K562 (cell line): ENCODE measurements at regions not wholly inside any gene's neighbourhood (a gene's known extent, or its start where the extent isn't known, plus 50 kb on each side); places are given as distances from the start of the nearest gene placed in this dataset.

ENCODE experiments used
- GABPA ChIP-seq: fragments of 200-800 bp; sonication (Bioruptor generic); conservative IDR thresholded peaks from 2 replicates; pipeline ENCODE4 v1.6.1; 2016; ENCODE audit warnings: low read depth, missing genetic modification characterization, missing compliant biosample characterization
- SMAD2 ChIP-seq: fragments of 150-350 bp; IDR thresholded peaks from 2 replicates; pipeline ENCODE4 v1.6.1; 2014; ENCODE audit warnings: low read depth, mild to moderate bottlenecking, low read length
- ZNF347 ChIP-seq: fragments of 450-650 bp; formaldehyde crosslinking; IDR thresholded peaks from 2 replicates; pipeline ENCODE4 v1.4.0; 2020; ENCODE audit warnings: low read depth, mild to moderate bottlenecking, moderate library complexity
- TF ChIP-seq, protein P1 (sequence below): fragments of 450-650 bp; IDR thresholded peaks from 2 replicates; pipeline ENCODE4 v1.6.1; 2016; ENCODE audit warnings: low read depth
- TF ChIP-seq, protein P2 (sequence below): fragments of 250-450 bp; sonication (Bioruptor Pico); IDR thresholded peaks from 2 replicates; pipeline ENCODE4 v1.5.0; 2021

DNA sequence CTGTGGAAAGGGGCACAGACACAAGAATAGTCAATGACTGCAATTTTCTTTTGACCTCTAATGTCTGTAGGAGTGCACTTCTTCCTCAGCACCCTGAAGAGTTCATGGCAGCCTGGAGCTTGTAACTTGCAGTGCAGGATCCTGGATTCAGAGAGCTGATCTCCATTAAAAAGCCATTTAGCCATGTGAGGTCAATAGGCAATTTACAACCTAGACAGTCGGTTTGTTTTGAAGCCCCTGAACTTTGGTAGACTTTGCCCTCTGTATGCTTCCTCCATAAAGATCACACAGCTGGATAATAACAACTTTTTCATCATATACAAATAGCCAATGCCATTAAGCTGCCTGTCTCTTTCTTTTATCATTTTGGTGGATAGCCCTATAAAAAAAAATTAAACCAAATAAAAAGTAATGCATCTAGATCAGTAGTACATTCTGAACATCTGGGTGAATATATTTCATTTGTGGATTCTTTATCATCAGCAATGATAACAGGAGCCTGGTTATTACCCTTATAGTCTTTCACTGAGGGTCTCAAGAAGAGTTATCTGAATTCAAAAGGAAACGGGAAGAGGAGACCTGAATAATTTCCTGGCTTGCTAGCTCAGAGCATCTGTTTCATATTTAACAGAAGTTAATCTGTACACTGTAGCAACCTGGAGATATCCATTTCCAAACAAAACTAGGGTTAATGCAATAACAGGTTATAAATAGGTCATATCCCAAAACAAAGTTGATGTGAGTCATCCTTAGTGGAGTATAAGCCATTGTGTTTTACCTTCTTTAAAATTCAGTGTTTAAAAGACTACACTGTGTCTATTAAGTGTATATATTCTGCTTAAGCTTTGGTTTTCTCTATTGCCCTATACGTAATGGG, 193.8 kb upstream of the ACTBL2 start (continued):
- TF ChIP-seq, protein P1, sequence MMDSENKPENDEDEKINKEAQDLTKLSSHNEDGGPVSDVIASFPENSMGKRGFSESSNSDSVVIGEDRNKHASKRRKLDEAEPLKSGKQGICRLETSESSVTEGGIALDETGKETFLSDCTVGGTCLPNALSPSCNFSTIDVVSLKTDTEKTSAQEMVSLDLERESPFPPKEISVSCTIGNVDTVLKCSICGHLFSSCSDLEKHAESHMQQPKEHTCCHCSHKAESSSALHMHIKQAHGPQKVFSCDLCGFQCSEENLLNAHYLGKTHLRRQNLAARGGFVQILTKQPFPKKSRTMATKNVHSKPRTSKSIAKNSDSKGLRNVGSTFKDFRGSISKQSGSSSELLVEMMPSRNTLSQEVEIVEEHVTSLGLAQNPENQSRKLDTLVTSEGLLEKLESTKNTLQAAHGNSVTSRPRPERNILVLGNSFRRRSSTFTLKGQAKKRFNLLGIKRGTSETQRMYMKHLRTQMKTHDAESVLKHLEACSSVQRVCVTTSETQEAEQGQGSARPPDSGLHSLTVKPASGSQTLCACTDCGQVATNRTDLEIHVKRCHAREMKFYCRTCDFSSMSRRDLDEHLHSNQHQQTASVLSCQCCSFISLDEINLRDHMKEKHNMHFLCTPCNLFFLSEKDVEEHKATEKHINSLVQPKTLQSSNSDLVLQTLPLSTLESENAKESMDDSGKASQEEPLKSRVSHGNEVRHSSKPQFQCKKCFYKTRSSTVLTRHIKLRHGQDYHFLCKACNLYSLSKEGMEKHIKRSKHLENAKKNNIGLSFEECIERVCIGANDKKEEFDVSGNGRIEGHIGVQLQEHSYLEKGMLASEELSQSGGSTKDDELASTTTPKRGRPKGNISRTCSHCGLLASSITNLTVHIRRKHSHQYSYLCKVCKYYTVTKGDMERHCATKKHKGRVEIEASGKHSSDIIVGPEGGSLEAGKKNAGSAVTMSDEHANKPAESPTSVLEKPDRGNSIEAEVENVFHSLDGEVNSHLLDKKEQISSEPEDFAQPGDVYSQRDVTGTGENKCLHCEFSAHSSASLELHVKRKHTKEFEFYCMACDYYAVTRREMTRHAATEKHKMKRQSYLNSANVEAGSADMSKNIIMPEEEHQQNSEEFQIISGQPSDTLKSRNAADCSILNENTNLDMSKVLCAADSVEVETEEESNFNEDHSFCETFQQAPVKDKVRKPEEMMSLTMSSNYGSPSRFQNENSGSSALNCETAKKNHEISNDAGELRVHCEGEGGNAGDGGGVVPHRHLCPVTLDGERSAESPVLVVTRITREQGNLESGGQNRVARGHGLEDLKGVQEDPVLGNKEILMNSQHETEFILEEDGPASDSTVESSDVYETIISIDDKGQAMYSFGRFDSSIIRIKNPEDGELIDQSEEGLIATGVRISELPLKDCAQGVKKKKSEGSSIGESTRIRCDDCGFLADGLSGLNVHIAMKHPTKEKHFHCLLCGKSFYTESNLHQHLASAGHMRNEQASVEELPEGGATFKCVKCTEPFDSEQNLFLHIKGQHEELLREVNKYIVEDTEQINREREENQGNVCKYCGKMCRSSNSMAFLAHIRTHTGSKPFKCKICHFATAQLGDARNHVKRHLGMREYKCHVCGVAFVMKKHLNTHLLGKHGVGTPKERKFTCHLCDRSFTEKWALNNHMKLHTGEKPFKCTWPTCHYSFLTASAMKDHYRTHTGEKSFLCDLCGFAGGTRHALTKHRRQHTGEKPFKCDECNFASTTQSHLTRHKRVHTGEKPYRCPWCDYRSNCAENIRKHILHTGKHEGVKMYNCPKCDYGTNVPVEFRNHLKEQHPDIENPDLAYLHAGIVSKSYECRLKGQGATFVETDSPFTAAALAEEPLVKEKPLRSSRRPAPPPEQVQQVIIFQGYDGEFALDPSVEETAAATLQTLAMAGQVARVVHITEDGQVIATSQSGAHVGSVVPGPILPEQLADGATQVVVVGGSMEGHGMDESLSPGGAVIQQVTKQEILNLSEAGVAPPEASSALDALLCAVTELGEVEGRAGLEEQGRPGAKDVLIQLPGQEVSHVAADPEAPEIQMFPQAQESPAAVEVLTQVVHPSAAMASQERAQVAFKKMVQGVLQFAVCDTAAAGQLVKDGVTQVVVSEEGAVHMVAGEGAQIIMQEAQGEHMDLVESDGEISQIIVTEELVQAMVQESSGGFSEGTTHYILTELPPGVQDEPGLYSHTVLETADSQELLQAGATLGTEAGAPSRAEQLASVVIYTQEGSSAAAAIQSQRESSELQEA, result no peak
- TF ChIP-seq SMAD2 (no peak), GABPA (no peak), ZNF347 (CRISPR knock-in tag) (no peak)
- TF ChIP-seq, protein P2, sequence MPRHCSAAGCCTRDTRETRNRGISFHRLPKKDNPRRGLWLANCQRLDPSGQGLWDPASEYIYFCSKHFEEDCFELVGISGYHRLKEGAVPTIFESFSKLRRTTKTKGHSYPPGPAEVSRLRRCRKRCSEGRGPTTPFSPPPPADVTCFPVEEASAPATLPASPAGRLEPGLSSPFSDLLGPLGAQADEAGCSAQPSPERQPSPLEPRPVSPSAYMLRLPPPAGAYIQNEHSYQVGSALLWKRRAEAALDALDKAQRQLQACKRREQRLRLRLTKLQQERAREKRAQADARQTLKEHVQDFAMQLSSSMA (CRISPR knock-in tag), result no peak
